ENCODE measurements at regions not wholly inside any gene's neighbourhood (a gene's known extent, or its start where the extent isn't known, plus 50 kb on each side); places are given as distances from the start of the nearest gene placed in this dataset.
A peak's percentile ranks its signal among the peaks of the same experiment; 100 is the strongest.
"Not testable (repeated sequence)": the region's sequence is repeated elsewhere in the genome, so short reads cannot be mapped to it uniquely, and the experiment has no call there.

DNA sequence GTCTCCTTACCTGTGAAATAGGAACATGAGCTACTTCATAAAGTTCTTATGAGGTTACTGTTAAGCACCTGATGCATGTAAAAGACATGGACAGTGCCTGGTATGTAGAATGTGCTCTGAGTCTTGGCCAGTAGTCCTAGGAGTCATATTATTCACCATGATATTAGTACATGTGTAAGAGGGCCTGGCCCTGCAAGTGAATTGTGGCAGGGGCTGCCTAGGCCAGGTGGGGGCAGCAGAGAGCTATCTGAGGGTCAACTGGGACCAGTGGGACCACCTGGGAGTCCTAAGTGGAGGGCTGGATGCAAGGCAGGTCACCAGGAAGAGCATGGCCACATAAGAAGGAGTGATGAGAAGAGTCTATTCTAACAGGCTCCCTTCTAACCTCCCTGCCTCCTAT, 529.5 kb downstream of the SOX6 start:
- DNase-seq: peak; percentile 1

DNA sequence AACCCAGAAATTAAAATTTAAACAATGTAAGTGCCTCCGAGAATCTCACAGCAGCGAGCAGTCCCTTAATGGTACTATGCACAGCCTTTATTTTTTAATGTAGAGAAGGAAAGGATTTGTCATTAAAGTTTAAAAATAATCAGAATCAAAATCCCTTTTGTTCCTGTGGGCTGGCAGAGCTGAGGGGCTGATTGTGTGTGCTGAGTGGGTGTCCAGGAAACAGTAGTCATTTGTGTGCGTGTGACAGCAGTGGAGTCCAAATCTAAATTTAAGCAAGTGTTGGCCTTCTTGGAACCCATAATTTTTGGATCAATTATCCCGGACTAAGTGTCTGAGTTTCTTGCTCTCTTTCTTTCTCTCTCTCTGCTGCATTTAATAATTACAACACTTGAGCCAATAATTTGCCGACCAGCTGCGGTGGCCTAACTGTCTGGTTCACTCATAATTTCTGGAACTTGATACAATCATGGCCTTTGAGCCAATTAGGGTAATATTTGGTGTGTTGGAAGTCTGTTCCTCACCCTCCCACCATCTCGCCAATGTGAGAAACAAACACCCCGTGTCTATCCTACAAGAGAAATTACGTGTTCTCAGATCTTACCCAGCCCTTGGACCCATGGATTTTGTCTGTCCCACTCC, 528.0 kb downstream of the SOX6 start:
- no peak for DNase-seq

DNA sequence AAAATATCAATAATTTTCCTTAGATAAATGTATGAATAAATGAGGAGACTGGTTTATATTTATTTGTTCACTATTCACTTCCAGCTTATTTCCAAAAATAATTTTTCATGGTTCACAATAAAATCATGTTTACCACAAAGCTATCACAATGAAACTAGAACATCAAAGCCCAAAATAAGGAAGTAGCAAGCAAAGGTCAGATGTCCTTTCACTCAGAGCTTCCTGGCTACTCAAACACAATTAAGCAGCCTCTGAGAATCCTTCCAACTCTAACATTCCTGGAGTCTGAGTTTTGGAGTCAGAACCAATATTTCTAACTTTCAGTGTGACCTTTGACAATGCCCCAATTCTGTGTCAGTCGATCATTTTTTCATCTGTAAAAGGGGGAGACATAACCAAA, 527.0 kb downstream of the SOX6 start:
- no peak for DNase-seq

DNA sequence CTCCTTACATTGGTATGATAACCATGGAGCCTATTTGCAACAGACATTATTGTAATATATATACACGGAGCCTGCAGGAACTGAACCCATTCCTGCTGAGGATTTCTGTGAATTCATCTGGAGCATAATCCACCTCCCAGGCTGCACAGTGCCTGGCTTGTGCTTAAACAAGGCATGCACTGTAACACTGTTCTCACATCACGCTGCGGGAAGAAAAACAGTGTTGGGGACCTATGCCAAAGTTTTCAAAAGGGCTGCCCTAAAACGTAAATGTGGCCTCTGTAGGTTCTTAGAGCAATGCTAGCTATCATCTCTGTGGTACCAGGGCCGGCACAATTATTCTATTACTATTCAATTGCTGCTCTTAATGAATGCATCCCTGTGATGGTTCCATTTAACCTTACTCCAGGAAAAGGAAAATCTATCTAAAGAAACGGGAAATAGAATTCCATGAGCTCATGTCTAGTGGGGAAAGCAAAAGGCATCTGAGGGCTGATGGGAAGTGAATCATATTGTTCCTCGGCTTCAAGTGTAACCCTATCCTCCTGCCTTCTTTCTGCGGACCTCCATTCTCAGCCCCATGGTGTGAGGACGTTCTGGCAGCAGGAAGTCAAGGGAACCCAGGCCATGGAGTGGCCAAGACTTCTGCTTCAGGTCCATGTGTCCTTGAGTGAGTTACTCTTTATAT, 525.5 kb downstream of the SOX6 start:
- no peak for DNase-seq

DNA sequence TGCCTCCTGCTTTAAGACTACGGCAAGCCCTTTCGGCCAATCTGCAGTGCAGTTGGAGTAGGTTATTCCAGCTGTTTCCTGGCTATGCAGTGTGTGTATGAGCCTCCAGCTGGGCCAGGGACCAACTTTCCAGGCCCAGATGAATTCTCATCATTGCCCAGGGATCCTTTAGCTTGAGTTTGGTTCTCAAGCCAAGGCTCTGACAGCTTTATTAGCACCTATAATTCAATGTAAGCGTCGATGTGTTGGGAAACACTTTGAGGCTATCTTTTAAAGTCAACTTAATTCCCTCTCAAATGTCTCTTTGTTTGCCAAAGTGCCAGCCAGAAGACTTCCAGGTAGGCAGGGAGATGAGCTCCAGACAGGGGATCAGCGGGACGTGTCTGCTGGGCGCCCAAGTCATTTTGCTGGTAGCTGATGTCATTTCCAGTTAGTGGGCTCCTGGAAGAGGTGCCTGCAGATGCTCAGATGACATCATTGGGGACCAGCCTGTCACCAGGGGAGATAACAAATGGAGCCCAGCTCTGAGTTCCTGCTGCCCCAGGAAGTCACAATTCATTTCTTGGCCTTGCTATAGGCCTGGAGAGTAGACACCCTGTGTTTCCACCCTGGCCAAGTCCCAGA, 520.4 kb downstream of the SOX6 start:
- DNase-seq: no peak

DNA sequence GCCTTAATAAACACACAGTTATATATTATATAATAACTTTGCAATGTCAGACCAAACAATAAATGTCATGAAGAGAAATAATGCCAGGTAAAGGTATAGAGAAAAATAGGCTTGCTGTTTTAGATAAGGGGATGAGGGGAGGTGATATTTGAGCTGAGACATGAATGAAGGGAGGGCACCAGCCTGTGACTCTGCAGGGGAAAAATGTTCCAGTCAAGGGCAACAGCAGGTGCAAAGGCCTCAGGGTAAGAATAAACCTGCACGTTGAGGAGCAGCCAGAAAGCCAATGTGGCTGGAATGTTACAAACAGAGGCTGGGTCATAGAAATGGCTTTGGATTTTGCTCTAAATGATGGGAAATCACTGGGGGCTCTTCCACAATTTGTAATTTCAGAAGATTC, 519.6 kb downstream of the SOX6 start:
- DNase-seq: no peak

DNA sequence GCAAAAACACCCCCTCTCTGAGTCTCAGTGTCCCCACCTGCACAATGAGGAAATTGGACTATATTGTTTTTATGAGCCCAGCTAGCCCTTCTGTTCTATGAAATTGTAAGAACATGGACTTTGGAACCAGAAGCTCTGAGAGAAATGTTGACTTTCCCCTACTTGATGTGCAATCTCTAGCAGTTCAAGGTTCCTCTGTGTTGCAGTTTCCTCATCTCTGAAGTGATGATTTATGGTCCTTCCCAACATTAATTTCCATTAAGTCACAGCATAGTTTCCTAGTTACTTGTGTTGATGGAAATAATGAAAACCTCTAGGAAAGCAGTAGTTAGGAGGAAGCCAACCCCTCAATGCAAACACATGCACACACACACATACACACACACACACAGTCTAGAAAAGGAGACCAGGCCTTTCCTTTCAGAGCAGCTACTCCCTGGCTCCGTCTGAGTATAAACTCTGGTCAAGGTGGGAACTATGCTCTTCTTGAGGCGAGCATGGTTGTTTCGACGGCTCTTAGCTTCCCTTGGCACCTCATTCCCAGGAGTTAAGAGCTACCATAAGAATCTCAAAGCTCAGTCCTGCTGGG, 518.4 kb downstream of the SOX6 start:
- no peak for DNase-seq

DNA sequence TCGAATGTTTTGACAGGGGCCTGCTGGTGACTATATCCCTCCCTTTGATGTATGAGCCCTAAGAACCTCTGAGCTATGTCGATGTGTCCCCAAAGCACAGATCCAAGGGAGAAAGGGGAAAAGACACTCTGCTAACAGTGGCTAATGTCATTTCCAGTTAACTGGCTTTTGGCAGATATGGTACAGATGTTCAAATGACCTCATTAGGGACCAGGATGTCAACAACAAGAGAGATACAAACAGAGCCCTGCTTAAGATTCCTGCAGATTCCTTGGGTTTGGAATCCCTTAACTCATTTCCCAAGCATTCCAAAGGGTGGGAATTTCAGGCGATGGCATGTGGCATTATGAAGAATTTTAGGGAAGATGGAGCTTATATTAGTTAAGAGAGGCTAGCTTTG, 517.3 kb downstream of the SOX6 start:
- DNase-seq: no peak

DNA sequence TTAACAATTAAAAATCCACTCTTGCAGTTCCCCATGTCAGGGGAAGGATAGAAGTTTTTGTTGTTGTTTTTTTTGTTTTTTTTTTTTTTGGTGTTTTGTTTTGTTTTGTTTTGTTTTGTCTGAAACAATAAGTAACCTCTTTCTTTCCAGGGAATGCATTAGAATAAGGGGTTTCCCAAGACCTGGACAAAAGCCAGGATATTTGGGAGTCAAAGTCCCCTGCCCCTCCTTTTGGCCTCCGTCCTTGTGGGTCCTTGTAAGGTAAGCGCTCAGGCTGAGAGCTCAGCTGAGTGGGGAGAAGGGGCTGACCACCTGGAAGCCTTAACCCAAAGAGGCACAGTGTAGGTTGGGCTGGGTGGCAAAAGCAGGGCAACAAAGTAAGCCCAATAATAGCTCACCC, 515.4 kb downstream of the SOX6 start:
- no peak for DNase-seq

DNA sequence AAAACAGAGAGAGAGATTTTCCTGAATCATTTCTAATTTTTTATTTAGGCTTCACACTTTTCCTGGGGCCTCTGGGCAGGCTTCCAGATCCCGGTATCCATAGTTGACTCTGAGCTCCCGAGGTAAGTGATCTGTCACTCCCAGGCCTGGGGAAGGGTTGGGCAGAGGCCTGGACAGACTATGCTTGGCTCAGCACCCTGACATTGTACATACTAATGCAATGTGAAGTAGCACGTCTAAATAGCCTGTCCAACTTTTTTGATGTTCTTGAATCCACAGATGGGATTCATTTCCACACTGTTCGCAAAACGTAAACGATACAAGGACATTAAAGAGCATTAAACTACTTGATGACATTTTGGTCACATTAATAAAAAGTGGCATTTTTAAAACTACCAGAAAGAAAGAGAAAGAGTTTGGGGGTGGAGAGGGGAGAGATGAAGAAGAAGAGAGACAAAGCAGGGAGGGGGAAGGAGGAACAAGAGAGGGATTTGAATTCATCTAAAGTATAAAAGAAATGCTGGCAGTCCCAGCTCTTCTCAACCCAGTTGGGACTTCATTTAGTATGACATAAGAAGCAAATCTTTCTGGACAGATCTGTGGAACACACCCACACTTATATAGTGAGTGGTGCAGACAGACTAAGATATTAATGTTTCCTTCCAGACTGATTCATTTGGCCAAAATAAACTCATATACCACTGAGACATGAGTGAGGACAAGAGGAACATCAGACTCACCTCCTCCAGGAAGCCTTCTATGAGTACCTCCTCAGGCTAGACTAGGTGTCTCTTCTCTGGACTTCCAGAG, 514.2 kb downstream of the SOX6 start:
- DNase-seq: no peak

DNA sequence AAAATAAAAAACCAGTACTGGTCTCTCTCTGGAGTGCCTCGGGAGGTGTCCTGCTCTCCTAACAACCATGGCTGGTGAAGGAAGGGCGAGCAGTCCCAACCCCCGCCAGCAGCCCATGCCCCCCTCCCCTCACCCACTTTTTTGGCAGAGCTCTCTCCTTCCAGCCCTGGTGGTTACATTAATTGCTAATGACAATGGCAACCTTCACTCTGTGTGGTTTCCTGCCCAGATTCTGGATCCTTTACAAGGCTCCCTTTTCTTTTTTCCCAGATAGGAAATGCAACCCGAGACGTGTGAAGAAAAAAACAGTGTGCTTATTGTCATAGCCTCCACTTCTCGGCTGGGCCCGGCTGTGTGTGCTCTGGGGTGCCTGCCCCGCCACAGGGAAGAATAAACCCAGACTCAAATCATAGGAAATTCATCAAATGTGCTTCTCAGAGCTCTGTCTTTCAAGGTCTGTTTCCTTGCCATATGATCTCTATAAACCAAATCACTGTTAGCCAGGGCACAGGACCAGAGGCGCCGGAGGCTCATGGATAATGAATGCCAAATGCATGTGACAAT, 513.0 kb downstream of the SOX6 start:
- no peak for DNase-seq

DNA sequence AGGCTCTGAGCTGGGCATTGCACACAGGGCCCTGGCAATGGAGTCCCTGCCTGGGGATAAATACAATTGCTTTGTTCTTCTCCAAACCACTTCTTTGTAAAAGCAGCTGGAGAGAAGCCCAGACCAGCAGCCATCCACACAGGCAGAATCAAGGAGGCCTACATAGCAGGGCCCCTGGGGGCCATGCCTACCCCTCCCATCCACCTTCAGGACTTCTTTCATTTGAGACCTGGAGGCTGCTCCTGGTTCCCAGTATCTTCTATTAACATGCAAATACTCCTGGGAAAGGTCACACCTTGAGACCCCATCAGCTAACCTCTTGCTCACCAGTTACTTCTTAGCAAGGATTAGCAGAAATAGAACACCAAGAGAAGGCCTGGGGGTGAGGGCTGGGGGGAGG, 511.1 kb downstream of the SOX6 start:
- no peak for DNase-seq

DNA sequence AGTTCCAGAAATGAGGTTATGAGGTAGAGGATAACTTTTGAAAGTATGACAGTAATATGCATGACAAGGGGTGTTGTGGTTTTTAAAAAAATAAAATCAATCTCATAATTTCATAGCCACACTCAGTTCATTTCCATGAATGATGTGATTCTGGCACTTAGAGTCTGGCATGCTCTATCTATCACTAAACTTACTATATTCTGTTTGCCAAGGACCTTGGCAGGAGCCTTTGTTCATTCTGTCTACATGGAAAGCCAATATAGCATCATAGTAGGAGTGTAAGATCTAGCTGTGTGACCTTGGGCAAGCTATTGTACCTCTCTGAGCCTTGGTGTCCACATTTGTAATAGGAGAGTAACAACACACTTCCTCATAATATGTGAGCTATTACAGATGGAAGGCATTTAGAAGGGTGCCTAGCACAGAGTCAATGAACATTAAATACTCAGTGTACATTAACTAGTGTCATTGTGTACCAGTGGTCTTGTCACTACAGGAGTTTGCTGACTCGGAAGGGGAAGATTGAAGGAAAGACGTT, 507.6 kb downstream of the SOX6 start:
- DNase-seq: no peak

DNA sequence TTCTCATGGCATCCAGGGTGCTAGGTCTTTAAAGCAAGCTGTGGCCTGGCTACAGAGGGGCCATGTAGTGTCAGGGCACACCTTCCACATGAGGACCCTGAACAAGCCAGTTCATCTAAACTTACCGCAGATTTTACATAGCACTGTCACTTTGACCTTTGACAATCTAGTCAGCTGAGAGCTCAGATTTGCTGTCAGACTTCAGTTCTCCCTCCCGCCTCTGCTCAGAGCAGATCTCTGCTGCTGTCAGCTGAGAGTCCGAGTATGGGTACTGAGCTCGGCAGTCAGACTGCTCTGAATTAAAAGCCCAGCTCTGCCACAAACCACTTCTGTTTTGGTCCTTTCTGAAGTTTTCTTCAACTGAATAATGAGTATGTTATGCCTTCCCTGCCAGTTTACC, 507.1 kb downstream of the SOX6 start:
- no peak for DNase-seq

DNA sequence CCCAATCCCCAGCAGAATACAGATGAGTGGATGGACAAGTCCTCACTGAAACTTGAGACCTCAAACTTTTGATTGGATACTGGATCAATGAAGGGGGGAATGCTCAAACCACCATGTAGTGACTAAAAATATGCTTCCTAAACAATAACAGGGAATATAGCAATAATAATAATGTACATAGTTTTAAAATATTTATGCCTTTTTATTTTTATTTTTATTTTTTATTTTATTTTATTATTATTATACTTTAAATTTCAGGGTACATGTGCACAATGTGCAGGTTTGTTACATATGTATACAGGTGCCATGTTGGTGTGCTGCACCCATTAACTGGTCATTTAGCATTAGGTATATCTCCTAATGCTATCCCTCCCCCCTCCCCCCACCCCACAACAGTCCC, 506.0 kb downstream of the SOX6 start:
- DNase-seq: not testable (repeated sequence)

DNA sequence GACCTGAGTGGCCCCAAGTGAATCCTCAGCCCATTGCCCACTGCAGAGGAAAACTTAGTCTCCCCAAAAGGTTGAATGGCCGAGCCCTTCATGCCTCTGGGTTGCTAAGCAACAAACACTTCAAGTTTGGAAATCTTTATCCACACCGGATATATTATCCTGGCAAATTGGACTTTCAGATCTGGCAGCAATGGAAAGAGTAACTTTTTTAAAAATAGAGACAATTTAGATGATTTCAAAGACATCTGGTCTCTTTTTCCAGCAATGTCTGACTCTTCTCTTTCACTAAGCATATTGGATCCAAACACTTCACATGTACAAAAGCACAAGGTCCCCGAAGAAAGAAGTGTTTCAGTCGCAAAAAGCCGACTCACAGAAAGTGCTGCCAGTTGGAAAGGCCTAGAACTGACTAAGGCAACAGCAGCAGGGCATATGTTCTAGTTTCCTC, 505.3 kb downstream of the SOX6 start:
- DNase-seq: no peak

DNA sequence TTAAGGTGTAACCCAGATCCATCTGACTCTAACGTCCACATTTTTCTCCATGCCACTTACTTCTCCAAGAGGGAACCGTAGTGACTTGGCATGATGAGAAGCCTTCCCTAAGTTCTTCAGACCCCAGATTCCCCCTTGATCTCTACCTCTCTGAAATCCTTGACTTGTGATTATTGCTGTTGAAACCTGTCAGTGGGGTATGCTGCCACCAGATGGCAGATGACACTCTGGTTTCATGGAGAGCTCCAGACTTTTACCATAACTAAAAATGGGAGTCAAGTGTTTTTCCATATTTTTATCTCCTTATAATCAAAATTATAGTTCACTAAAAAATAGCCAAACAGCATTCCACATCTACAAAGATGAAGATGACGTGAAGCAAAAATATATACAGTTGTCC, 504.2 kb downstream of the SOX6 start:
- no peak for DNase-seq

DNA sequence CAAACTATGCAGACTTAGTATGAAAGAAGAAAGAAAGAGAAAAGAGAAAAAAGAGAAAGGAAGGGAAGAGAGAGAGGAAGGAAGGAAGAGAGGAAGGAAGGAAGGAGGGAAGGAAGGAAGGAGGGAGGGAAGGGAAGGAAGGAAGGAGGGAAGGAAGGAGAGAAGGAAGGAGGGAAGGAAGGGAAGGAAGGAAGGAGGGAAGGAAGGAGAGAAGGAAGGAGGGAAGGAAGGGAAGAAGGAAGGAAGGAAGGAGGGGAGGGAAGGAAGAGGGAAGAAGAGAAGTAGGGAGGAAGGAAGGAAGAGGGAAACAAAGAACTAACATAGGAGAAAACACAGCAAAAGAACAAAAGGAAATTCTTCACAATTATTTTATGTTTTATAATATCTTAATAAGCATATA, 502.1 kb downstream of the SOX6 start:
- DNase-seq: no peak

DNA sequence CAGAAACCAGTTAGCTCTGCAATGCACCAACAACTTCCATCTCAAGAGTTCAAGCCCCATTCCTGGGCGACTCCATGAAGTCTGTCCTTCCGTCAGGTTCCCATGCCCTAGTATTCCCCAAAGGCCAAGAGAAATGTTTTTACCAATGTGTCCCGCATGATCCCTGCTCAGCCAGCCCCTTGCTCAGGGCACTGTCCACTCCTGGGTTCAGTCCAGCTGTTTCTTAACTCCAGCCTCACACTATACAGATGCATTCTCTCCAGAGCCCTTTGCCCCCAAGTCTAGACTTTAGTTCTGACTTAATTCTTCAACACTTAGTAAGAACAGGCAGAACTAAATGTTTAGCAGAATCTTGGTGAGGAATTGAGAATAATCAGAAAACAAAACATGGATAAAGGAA, 497.5 kb downstream of the SOX6 start:
- no peak for DNase-seq

DNA sequence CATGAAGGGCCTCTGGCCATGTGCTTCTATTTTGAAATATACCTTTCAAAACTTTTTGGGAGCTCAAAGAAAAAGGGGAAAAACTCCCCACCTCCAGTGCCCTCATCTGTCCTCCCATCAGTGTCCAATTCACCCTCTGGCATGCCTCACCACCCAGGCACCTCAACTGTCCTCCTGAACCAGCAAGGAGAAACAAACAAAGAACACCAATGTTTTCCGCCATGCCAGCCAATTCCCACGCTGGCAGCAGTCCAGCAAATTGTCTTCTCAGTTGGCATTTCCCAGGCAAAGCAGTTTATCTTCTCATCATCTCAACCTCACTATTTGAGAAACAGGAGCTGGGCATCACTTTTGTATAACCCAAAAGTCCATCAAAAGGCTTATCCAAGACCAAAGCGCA, 496.9 kb downstream of the SOX6 start:
- DNase-seq: no peak

DNA sequence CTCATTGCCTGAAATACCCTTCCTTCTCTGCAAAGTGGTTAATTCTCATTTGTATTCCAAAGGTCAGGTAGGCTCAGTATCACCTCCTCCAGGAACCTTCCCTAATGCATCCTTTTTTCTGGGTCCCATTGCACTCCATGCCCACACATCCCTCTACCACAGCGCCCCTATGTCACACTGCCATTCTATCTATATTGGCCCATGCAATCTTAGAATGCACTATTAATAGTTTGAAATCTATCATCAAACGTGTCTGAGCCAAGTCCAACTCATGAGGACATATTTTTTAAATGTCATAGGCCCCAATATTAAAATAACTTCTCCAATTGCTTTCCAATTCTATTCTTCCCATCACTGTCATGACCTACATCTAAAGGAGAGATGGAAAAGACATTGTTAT, 495.1 kb downstream of the SOX6 start:
- DNase-seq: no peak

DNA sequence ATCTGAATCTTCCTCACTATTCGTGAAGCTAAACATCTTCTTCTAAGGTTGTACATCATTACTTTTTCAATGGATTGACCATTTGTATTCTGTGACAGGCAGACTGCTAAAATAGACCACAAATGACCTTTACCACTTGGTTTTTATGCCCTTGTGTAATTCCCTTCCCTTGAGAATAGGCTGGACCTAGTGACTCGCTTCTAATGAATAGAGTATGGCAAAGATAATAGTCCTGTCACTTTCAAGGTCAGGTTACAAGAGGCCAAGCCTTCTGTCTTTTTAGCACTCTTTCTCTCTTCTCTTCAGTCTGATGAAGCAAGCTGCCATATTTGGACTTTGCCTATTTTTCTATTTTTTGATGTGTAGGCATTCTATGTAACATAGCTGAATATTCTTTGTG, 492.9 kb downstream of the SOX6 start:
- no peak for DNase-seq
